Spinal cord (tissue), 9 donors: ENCODE measurements at regions not wholly inside any gene's neighbourhood (a gene's known extent, or its start where the extent isn't known, plus 50 kb on each side); places are given as distances from the start of the nearest gene placed in this dataset.

Experiments used
- DNase-seq, 6 donors: peaks; one replicate each; pipeline versions ENCODE4 v3.0.0 to v3.0.0-alpha.2; 2013 to 2015; ENCODE audit warnings: low spot score in 6 of 6, low read depth in 4 of 6
- H3K27ac ChIP-seq: one replicate; pipeline ENCODE4 v1.5.1; 2013; ENCODE audit warnings: low read depth, low read length, control low read depth
- H3K27me3 ChIP-seq: one replicate; pipeline ENCODE4 v1.6.1; 2013; ENCODE audit warnings: low read length; ENCODE audit not compliant: control insufficient read depth, insufficient read depth
- H3K36me3 ChIP-seq: one replicate; pipeline ENCODE4 v1.6.1; 2013; ENCODE audit warnings: low read length; ENCODE audit not compliant: control insufficient read depth, insufficient read depth
- H3K4me1 ChIP-seq: one replicate; pipeline ENCODE4 v1.6.1; 2013; ENCODE audit warnings: low read length; ENCODE audit not compliant: control insufficient read depth, insufficient read depth
- H3K4me3 ChIP-seq: one replicate; pipeline ENCODE4 v1.5.1; 2013; ENCODE audit warnings: low read depth, low read length, control low read depth
- H3K9me3 ChIP-seq: one replicate; pipeline ENCODE4 v1.6.1; 2013; ENCODE audit warnings: low read length; ENCODE audit not compliant: control insufficient read depth, insufficient read depth
- WGBS: methylation state at CpG from one replicate; pipeline ENCODE4 v1.1.5; 2013; ENCODE audit warnings: missing lambda C conversion rate; ENCODE audit not compliant: insufficient coverage; 5-methylcytosine and 5-hydroxymethylcytosine counted together
- donor health status: healthy.

DNA sequence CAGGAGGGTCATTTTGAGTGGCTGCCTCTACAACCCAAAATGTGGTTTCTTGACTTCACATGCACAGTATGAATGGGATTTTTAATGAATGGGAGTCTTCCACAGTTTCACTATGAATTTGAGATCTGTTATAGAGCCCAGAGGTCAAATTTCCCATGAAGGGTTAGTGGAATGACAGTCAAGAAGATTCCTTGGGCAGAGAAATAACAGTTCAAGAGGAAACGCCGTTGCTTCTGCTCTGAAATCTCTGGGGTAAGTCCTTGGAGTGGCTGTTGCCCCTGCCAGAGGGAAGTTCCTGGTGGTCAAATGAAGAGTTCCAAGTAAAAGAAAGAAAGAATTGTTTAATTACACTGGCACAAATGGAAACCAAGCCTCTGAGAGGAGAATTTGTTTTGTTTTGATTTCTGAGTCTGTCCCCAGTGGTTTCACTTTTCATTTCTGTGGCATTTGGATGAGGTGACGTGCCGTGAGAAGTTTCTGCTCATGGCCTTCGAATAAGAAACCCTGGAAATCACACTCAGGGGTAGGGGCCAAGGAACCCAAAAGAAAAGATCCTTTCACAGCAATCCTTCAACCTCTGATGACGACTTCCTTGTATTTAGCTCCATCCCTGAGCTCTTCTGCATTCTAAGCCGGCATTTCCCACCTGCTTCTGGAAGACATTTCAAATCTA is 77.5 kb upstream of the IL12A start:
- DNase-seq, result no peak
- 82% methylated on average over 7 of the region's 7 CpGs for WGBS
- Histone ChIP-seq H3K4me3 (no peak overlapping the region), H3K27me3 (no peaks in the 10 kb centered on the region), H3K36me3 (no peaks in the 10 kb centered on the region), H3K9me3 (no peaks in the 10 kb centered on the region), H3K27ac (no peak overlapping the region), H3K4me1 (no peaks in the 10 kb centered on the region)

DNA sequence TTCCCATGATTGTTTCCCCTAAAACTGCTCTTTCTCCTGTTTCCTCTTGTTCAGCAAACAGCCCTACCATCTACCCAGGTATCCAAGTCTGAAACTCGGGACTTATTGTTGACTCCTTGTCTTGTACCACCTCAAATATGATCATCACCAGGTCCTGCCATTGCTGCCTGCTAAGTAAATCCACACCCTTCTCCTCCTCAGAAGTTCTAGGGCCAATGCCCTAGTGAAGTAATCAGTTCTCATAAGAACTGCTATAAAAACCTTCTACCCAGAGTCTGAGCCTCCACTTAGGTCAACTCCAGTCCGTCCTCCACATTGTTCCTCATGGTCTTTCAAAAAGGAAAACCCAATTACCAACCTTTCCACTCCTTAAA is 77.0 kb upstream of the IL12A start:
- DNase-seq, result no peak
- no peaks in the 10 kb centered on the region for H3K36me3 ChIP-seq
- H3K27ac ChIP-seq, result no peak overlapping the region
- H3K4me3 ChIP-seq, result no peak overlapping the region
- H3K27me3 ChIP-seq, result no peaks in the 10 kb centered on the region
- 90% methylated on average over 2 of the region's 2 CpGs for WGBS
- H3K4me1 ChIP-seq, result no peaks in the 10 kb centered on the region
- no peaks in the 10 kb centered on the region for H3K9me3 ChIP-seq

DNA sequence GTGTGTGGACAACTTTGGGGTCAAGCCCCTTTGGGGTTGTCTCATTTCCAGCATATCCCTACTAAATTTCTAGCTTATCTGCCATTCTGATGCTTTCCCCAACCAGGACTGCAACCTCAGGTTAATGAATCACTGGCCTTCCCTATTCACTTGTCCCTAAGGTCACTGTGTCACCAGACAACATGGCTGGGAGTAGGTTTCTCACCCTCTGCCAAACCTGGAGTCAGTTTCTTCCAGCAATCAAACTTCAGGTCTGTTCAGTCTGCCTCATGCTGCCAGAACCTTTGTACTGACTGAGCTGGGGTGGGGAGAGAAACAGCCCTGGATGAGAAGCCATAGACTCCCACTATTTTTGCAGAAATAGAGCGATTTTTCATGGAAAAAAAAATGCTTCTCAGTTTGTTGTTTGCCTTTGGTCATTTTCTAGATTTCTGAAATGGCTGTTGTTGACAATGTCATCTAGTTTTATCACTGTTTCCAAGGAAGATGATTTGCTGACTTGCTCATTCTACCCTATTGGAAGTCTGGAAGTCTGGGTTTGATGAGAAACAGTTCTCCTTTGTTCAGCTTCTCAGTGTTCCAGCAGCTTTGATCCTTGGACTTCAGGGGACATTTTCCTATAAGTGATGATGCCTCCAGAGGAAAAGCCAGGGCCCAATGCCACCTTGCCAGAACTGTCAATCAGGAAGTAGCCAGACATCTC is 74.8 kb upstream of the IL12A start:
- no peak for DNase-seq
- H3K36me3 ChIP-seq, result no peaks in the 10 kb centered on the region
- H3K4me1 ChIP-seq, result no peaks in the 10 kb centered on the region
- H3K27ac ChIP-seq, result no peak overlapping the region
- H3K4me3 ChIP-seq, result no peak overlapping the region
- no peaks in the 10 kb centered on the region for H3K27me3 ChIP-seq
- no peaks in the 10 kb centered on the region for H3K9me3 ChIP-seq
- WGBS, result no CpG with 5 or more reads among the region's 1 CpG

GRCh38 chr3:159914426-159914825 is 74.2 kb upstream of the IL12A start:
- Histone ChIP-seq H3K36me3 (no peaks in the 10 kb centered on the region), H3K9me3 (no peaks in the 10 kb centered on the region), H3K4me3 (no peak overlapping the region), H3K4me1 (no peaks in the 10 kb centered on the region), H3K27ac (no peak overlapping the region), H3K27me3 (no peaks in the 10 kb centered on the region)
- WGBS, result 68% methylated on average over 3 of the region's 3 CpGs
- no peak for DNase-seq

DNA sequence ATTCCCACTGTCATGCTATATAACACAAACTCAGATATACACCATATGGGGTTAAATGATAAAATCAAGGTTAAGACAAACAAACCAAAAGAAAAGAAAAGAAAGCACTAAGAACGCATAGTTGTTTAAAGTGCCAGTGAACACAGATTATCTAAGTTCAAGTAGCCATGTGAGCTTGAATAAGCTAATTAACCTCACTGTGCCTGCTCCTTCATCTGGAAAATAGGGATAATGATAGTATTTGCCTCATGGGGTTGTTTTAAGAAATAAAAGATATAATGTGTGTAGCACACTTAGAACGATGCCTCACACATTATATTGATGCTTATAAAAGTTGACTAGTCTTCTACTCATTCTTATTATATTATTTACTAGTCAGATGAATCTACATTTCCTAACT is 72.6 kb upstream of the IL12A start:
- no peak overlapping the region for H3K4me3 ChIP-seq
- WGBS, result no CpG with 5 or more reads among the region's 2 CpGs
- H3K4me1 ChIP-seq, result no peaks in the 10 kb centered on the region
- DNase-seq, result no peak
- H3K27me3 ChIP-seq, result no peaks in the 10 kb centered on the region
- H3K36me3 ChIP-seq, result no peaks in the 10 kb centered on the region
- H3K9me3 ChIP-seq, result no peaks in the 10 kb centered on the region
- H3K27ac ChIP-seq, result no peak overlapping the region

DNA sequence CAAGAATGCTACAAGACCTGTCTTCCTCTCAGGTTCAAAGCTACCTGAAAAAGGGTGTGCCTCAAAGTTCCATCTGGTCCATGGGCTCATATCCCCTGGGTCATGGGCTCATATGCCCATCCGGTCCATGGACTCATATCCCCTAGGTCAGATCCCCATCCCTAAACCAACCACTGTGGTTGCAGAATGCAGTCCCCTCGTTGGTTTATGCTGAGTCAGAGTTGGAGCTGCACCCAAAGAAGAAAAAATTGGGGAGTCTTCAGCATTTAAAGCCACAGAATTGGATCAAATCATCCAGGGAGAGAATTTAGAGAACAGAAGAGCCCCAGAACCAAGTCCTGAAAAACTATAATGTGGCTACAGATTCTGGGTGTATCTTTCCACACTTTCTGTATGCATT is 71.5 kb upstream of the IL12A start:
- WGBS, result no CpG with 5 or more reads among the region's 2 CpGs

DNA sequence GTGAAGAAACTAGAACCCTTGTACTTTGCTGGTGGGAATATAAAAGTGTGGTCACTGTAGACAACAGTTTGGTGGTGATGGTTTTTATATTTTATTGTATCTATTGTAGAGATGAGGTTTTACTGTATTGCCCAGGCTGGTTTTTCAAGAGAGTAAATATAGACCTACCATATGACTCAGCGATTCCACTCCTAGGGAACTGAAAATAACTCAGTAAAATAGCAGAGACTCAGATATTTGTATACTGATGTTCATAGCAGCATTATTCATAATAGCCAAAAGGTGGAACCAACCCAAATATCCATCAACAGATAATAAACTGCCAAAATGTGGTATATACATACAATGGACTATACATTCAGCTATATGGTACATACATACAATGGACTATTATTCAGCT is 68.8 kb upstream of the IL12A start:
- no peaks in the 10 kb centered on the region for H3K9me3 ChIP-seq
- no peak for DNase-seq
- no peaks in the 10 kb centered on the region for H3K4me1 ChIP-seq
- WGBS, result no CpG with 5 or more reads among the region's 1 CpG
- H3K36me3 ChIP-seq, result no peaks in the 10 kb centered on the region
- no peak overlapping the region for H3K27ac ChIP-seq
- H3K27me3 ChIP-seq, result no peaks in the 10 kb centered on the region
- H3K4me3 ChIP-seq, result no peak overlapping the region

More for the DNA sequence above, 71.5 kb upstream of the IL12A start:
- Histone ChIP-seq H3K4me3 (no peak overlapping the region), H3K27ac (no peak overlapping the region), H3K4me1 (no peaks in the 10 kb centered on the region), H3K27me3 (no peaks in the 10 kb centered on the region), H3K36me3 (no peaks in the 10 kb centered on the region), H3K9me3 (no peaks in the 10 kb centered on the region)
- no peak for DNase-seq

GRCh38 chr3:159922193-159922840 is 66.3 kb upstream of the IL12A start:
- DNase-seq, result no peak
- Histone ChIP-seq H3K4me3 (no peak overlapping the region), H3K36me3 (no peaks in the 10 kb centered on the region), H3K4me1 (no peaks in the 10 kb centered on the region), H3K27ac (no peak overlapping the region), H3K9me3 (no peaks in the 10 kb centered on the region), H3K27me3 (no peaks in the 10 kb centered on the region)
- no CpG with 5 or more reads among the region's 4 CpGs for WGBS

DNA sequence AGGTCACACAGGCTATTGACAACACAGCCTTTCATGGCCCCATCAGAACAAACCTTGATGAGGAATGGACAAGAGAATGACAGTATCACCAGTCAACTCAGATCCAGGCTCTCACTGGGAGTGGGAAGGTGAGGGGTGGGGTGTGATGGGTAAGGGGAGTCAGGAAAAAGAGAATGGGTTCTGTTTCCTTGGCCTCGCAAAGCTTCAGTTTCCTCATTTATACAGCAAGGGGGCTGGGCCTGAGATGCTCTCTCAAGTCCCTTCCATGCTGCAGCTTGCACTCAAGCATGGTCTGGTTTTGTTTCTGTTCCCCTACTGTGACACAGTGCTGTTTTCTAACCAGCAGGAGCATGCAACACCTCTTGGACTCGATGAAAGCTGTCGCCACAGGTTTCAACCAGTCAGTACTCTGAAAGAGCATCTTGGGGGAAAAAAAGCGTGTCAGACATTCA is 65.7 kb upstream of the IL12A start:
- Histone ChIP-seq H3K9me3 (no peaks in the 10 kb centered on the region), H3K4me3 (no peak overlapping the region), H3K27ac (no peak overlapping the region), H3K36me3 (no peaks in the 10 kb centered on the region), H3K4me1 (peaks cover 5% of the 10 kb centered on the region), H3K27me3 (no peaks in the 10 kb centered on the region)
- WGBS, result 40% methylated on average over 1 of the region's 4 CpGs
- DNase-seq, result no peak

GRCh38 chr3:159923336-159923735 is 65.3 kb upstream of the IL12A start:
- no peak for DNase-seq
- H3K4me3 ChIP-seq, result no peak overlapping the region
- H3K4me1 ChIP-seq, result peaks cover 6% of the 10 kb centered on the region
- no peaks in the 10 kb centered on the region for H3K9me3 ChIP-seq
- 85% methylated on average over 2 of the region's 7 CpGs for WGBS
- H3K36me3 ChIP-seq, result no peaks in the 10 kb centered on the region
- no peaks in the 10 kb centered on the region for H3K27me3 ChIP-seq
- no peak overlapping the region for H3K27ac ChIP-seq
